OCI-LY1 (cell line): ENCODE measurements at regions not wholly inside any gene's neighbourhood (a gene's known extent, or its start where the extent isn't known, plus 50 kb on each side); places are given as distances from the start of the nearest gene placed in this dataset.

Experiments used
- H2AFZ ChIP-seq: fragments of 200-600 bp; sonication (generic), shearing (Covaris generic); 2 replicates; pipeline ENCODE4 v1.6.0; 2014; ENCODE audit warnings: antibody characterized with exemption, mild to moderate bottlenecking, low read length
- H3F3A ChIP-seq: fragments of 200-600 bp; sonication (generic), shearing (Covaris generic); 2 replicates; pipeline ENCODE4 v1.6.0; 2014; ENCODE audit warnings: mild to moderate bottlenecking, antibody characterized with exemption, low read length, moderate library complexity; ENCODE audit not compliant: insufficient read depth
- H3K27ac ChIP-seq: fragments of 200-600 bp; sonication (generic); 2 replicates; pipeline ENCODE4 v1.5.1; 2014; ENCODE audit warnings: low read length, mixed run types, mild to moderate bottlenecking, low read depth; ENCODE audit not compliant: poor library complexity, severe bottlenecking
- H3K27me3 ChIP-seq: fragments of 200-600 bp; sonication (generic); 2 replicates; pipeline ENCODE4 v1.6.0; 2014; ENCODE audit warnings: antibody characterized with exemption, mild to moderate bottlenecking, low read length, moderate library complexity; ENCODE audit not compliant: insufficient read depth
- H3K36me3 ChIP-seq: fragments of 200-600 bp; sonication (generic); 2 replicates; pipeline ENCODE4 v1.6.1; 2014; ENCODE audit warnings: mild to moderate bottlenecking, antibody characterized with exemption, low read length, moderate library complexity, mixed read lengths; ENCODE audit not compliant: insufficient read depth
- H3K4me1 ChIP-seq: fragments of 200-600 bp; sonication (generic); 2 replicates; pipeline ENCODE4 v1.5.1; 2014; ENCODE audit warnings: mild to moderate bottlenecking, low read length, moderate library complexity; ENCODE audit not compliant: insufficient read depth, severe bottlenecking
- H3K4me2 ChIP-seq: fragments of 200-600 bp; sonication (generic), shearing (Covaris generic); 2 replicates; pipeline ENCODE4 v1.6.1; 2014; ENCODE audit warnings: low read length
- H3K4me3 ChIP-seq: fragments of 200-600 bp; sonication (generic); 2 replicates; pipeline ENCODE4 v1.5.1; 2014; ENCODE audit warnings: low read length, low read depth, mild to moderate bottlenecking, mixed read lengths; ENCODE audit not compliant: poor library complexity, severe bottlenecking
- H3K79me2 ChIP-seq: fragments of 200-600 bp; shearing (Covaris generic); 2 replicates; pipeline ENCODE4 v1.6.1; 2016; ENCODE audit warnings: mixed run types, low read length, mixed read lengths; ENCODE audit not compliant: insufficient read depth
- H3K9ac ChIP-seq: fragments of 200-600 bp; sonication (generic), shearing (Covaris generic); 2 replicates; pipeline ENCODE4 v1.6.1; 2014; ENCODE audit warnings: mild to moderate bottlenecking, low read length, mixed read lengths
- H3K9me2 ChIP-seq: fragments of 200-600 bp; sonication (generic), shearing (Covaris generic); 2 replicates; pipeline ENCODE4 v1.6.1; 2014; ENCODE audit warnings: low read depth, mild to moderate bottlenecking, low read length, mixed read lengths
- H3K9me3 ChIP-seq: fragments of 200-600 bp; shearing (Covaris generic); 2 replicates; pipeline ENCODE4 v1.6.1; 2014; ENCODE audit warnings: low read length, mixed read lengths
- H4K20me1 ChIP-seq: fragments of 200-600 bp; sonication (generic), shearing (Covaris generic); 2 replicates; pipeline ENCODE4 v1.6.0; 2016; ENCODE audit warnings: mild to moderate bottlenecking, low read length; ENCODE audit not compliant: insufficient read depth
- EZH2 ChIP-seq: fragments of 200-600 bp; sonication (generic), shearing (Covaris generic); IDR thresholded peaks from 2 replicates; pipeline ENCODE4 v1.8.0; 2017; ENCODE audit warnings: borderline replicate concordance, mixed run types, mild to moderate bottlenecking, antibody characterized with exemption, low read length, moderate library complexity, mixed read lengths
- TF ChIP-seq, protein P1 (sequence below): fragments of 200-600 bp; sonication (generic), shearing (Covaris generic); IDR thresholded peaks from 2 replicates; pipeline ENCODE4 v1.5.1; 2017; ENCODE audit warnings: mild to moderate bottlenecking, antibody characterized with exemption, low read length, moderate library complexity, mixed read lengths

DNA sequence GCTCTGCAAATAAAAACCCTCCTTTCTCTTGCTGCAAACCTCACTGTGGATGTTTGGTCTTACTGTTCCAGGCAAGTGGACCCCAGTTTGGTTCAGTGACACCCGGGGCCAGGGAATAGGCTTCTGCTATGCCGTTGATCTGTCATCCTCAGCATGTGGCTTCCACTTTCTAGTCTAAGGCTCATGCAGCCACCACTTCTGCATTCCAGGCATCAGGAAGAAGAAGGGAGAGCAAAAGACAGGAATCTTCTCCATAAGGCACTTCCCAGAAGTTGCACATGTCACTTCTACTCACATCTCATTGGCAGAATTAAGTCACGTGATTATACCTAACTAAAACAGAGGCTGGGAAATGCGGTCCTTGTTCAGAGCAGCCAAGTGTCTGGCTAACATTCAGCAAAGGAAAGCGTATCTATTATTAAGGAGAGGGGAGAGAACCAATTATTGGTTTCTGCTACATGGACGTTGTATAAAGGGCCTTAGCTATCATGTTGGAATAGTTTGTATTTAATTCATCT, 173.6 kb upstream of the PFN2 start:
- H3K9ac ChIP-seq, result no peak overlapping the region
- H2AFZ ChIP-seq, result no peak overlapping the region
- H3K9me3 ChIP-seq, result no peaks in the 10 kb centered on the region
- no peak overlapping the region for H3K27ac ChIP-seq
- no peaks in the 10 kb centered on the region for H3K27me3 ChIP-seq
- no peak overlapping the region for H3K4me3 ChIP-seq
- no peaks in the 10 kb centered on the region for H4K20me1 ChIP-seq
- no peaks in the 10 kb centered on the region for H3K79me2 ChIP-seq
- H3K4me1 ChIP-seq, result no peaks in the 10 kb centered on the region
- TF ChIP-seq EZH2, result no peak
- TF ChIP-seq, protein P1, sequence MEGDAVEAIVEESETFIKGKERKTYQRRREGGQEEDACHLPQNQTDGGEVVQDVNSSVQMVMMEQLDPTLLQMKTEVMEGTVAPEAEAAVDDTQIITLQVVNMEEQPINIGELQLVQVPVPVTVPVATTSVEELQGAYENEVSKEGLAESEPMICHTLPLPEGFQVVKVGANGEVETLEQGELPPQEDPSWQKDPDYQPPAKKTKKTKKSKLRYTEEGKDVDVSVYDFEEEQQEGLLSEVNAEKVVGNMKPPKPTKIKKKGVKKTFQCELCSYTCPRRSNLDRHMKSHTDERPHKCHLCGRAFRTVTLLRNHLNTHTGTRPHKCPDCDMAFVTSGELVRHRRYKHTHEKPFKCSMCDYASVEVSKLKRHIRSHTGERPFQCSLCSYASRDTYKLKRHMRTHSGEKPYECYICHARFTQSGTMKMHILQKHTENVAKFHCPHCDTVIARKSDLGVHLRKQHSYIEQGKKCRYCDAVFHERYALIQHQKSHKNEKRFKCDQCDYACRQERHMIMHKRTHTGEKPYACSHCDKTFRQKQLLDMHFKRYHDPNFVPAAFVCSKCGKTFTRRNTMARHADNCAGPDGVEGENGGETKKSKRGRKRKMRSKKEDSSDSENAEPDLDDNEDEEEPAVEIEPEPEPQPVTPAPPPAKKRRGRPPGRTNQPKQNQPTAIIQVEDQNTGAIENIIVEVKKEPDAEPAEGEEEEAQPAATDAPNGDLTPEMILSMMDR, result no peak
- H3F3A ChIP-seq, result no peaks in the 10 kb centered on the region
- no peaks in the 10 kb centered on the region for H3K9me2 ChIP-seq
- no peak overlapping the region for H3K4me2 ChIP-seq
- H3K36me3 ChIP-seq, result no peaks in the 10 kb centered on the region

DNA sequence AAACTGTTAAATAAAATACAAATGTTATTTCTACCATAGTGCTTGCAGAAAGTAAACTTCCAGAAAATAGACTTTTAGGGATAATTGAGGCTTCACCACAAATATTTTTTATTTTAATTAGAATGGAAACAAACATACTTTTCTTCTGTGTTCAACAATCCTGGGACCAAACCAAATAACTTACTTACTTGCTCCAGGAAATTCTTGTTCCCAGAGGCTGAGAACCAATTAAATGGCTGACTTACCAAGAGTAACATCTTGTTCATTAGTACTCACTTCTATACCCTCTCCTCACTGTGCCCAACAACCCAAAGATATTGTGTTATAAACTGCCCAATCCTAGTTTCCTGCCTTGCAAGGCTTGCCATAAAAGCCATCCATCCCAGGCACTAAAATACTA, 172.2 kb upstream of the PFN2 start:
- H3K36me3 ChIP-seq, result no peaks in the 10 kb centered on the region
- no peaks in the 10 kb centered on the region for H3F3A ChIP-seq
- H4K20me1 ChIP-seq, result no peaks in the 10 kb centered on the region
- no peaks in the 10 kb centered on the region for H3K9me2 ChIP-seq
- H3K79me2 ChIP-seq, result no peaks in the 10 kb centered on the region
- no peak overlapping the region for H3K27ac ChIP-seq
- H3K9ac ChIP-seq, result no peak overlapping the region
- no peak overlapping the region for H3K4me3 ChIP-seq
- H3K27me3 ChIP-seq, result no peaks in the 10 kb centered on the region
- TF ChIP-seq, protein P1, result no peak
- TF ChIP-seq EZH2, result no peak
- H3K9me3 ChIP-seq, result no peaks in the 10 kb centered on the region
- H3K4me2 ChIP-seq, result no peak overlapping the region
- no peaks in the 10 kb centered on the region for H3K4me1 ChIP-seq
- H2AFZ ChIP-seq, result no peak overlapping the region

DNA sequence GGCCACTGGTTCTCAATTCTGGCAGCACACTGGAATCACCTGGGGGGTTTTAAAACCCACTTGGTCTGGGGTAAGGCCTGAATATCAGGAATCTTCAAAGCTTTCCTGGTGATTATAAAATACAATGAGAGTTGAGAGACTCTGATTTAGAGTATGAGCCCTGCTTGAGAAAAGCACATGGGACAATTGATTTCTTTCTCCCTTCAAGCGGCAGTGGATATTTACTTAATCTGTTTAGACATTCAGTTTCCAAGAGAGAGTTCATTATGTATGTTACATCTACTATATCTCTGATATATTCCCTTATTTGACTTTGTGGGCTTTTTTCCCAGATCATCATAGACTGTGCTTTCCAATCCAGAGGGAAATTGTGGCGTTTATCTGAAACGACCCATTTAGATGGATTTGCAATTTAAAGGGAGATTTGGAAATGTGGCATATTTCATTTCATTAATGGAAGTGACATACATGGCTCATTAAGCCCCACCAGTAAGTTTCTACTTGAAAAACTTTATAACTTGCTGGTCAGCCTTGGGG, 171.2 kb upstream of the PFN2 start:
- Histone ChIP-seq H3K4me1 (no peaks in the 10 kb centered on the region), H3K9me2 (no peaks in the 10 kb centered on the region), H3K79me2 (no peaks in the 10 kb centered on the region), H2AFZ (no peak overlapping the region), H3K4me3 (no peak overlapping the region), H3K9me3 (no peaks in the 10 kb centered on the region), H3K27ac (no peak overlapping the region), H3K9ac (no peak overlapping the region), H3F3A (no peaks in the 10 kb centered on the region), H3K27me3 (no peaks in the 10 kb centered on the region), H3K4me2 (no peak overlapping the region), H3K36me3 (no peaks in the 10 kb centered on the region), H4K20me1 (no peaks in the 10 kb centered on the region)
- no peak for TF ChIP-seq EZH2
